ENCODE measurements at regions not wholly inside any gene's neighbourhood (a gene's known extent, or its start where the extent isn't known, plus 50 kb on each side); places are given as distances from the start of the nearest gene placed in this dataset.

DNA sequence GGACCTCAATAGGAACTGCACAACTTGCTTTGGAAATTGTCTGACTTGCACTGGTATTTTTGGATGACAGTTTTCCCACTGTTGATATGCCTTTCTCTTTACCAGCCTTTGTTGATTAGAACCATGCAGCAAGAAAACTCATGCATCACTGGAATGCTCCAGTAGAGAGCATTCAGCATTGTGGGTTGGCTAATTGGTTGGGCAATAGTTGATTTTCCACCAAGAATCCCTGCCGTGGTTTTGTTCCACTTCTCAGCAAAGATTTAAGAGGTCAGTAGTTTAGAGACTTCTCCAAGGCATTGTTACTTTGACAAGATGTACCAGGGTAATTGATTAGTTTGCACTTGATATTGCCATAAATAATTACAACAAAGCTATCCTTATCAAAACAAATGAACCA lies 260.0 kb downstream of the DHX35 start:
- Histone ChIP-seq H3K9me3 (no peaks in the 10 kb centered on the region), H3K4me3 (no peak overlapping the region), H3K36me3 (no peaks in the 10 kb centered on the region), H3K27me3 (no peaks in the 10 kb centered on the region), H3K27ac (no peak overlapping the region), H3K4me1 (no peaks in the 10 kb centered on the region)
- no peak for DNase-seq (ENCODE audit: extremely low spot score in 2 of 2)
- TF ChIP-seq POLR2AphosphoS5 (IDR thresholded peaks at IDR 0.05; ENCODE audit: insufficient read depth in 1 of 2, low read depth in 1 of 2) = no peak
- no peak for TF ChIP-seq POLR2A (IDR thresholded peaks at IDR 0.05)
- TF ChIP-seq, protein P1, sequence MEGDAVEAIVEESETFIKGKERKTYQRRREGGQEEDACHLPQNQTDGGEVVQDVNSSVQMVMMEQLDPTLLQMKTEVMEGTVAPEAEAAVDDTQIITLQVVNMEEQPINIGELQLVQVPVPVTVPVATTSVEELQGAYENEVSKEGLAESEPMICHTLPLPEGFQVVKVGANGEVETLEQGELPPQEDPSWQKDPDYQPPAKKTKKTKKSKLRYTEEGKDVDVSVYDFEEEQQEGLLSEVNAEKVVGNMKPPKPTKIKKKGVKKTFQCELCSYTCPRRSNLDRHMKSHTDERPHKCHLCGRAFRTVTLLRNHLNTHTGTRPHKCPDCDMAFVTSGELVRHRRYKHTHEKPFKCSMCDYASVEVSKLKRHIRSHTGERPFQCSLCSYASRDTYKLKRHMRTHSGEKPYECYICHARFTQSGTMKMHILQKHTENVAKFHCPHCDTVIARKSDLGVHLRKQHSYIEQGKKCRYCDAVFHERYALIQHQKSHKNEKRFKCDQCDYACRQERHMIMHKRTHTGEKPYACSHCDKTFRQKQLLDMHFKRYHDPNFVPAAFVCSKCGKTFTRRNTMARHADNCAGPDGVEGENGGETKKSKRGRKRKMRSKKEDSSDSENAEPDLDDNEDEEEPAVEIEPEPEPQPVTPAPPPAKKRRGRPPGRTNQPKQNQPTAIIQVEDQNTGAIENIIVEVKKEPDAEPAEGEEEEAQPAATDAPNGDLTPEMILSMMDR (IDR thresholded peaks at IDR 0.05) = no peak
- intact Hi-C loops (cut with DNase I) = no loop called here

DNA sequence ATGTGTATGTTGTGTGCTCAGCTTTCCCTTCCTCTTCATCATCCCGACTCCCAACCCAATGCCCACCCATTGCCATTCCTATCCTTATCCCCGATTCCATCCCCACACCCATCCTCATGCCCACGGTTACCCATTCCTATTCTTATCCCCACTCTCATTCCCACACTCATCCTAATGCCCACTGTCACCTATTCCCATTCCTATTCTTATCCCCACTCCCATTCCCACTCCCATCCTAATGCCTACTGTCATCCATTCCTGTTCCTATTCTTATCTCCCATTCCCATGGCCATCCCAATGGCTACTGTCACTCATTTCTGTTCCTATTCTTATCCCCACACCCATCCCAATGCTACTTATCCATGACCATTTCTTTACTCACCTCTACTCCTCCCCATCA lies 254.1 kb downstream of the DHX35 start:
- Histone ChIP-seq H3K36me3 (no peaks in the 10 kb centered on the region), H3K27ac (no peak overlapping the region), H3K4me3 (no peak overlapping the region), H3K27me3 (no peaks in the 10 kb centered on the region), H3K4me1 (no peaks in the 10 kb centered on the region), H3K9me3 (no peaks in the 10 kb centered on the region)
- TF ChIP-seq POLR2AphosphoS5 (IDR thresholded peaks at IDR 0.05; ENCODE audit: insufficient read depth in 1 of 2, low read depth in 1 of 2) (no peak), POLR2A (IDR thresholded peaks at IDR 0.05) (no peak)
- TF ChIP-seq, protein P1 (IDR thresholded peaks at IDR 0.05) = no peak
- intact Hi-C loops (cut with DNase I) = no loop called here
- no peak for DNase-seq (ENCODE audit: extremely low spot score in 2 of 2)

DNA sequence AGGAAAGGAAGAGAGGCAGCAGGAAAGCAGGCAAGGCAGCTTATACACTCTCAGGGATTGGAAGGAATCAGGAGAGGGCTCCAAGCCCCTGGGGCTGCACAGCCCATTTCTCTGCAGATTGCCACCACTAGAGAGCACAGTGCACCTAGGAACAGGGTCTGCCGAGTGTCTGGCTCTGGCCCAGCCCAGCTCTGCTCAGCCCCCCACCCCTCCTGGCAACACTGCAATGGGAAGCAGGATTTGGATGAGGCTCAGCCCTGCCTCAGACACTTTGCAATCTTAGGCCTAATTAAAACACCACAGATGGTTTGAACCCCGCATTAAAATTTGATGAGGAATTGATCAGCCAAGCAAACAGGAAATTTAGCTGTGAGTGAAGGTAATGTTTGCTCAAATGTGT lies 252.7 kb downstream of the DHX35 start:
- Histone ChIP-seq H3K4me1 (no peaks in the 10 kb centered on the region), H3K4me3 (no peak overlapping the region), H3K9me3 (no peaks in the 10 kb centered on the region), H3K36me3 (no peaks in the 10 kb centered on the region), H3K27ac (no peak overlapping the region), H3K27me3 (no peaks in the 10 kb centered on the region)
- no peak for TF ChIP-seq POLR2A (IDR thresholded peaks at IDR 0.05)
- no peak for TF ChIP-seq POLR2AphosphoS5 (IDR thresholded peaks at IDR 0.05; ENCODE audit: insufficient read depth in 1 of 2, low read depth in 1 of 2)
- TF ChIP-seq, protein P1 (IDR thresholded peaks at IDR 0.05) = no peak
- no peak for DNase-seq (ENCODE audit: extremely low spot score in 2 of 2)
- intact Hi-C loops (cut with DNase I) = no loop called here

DNA sequence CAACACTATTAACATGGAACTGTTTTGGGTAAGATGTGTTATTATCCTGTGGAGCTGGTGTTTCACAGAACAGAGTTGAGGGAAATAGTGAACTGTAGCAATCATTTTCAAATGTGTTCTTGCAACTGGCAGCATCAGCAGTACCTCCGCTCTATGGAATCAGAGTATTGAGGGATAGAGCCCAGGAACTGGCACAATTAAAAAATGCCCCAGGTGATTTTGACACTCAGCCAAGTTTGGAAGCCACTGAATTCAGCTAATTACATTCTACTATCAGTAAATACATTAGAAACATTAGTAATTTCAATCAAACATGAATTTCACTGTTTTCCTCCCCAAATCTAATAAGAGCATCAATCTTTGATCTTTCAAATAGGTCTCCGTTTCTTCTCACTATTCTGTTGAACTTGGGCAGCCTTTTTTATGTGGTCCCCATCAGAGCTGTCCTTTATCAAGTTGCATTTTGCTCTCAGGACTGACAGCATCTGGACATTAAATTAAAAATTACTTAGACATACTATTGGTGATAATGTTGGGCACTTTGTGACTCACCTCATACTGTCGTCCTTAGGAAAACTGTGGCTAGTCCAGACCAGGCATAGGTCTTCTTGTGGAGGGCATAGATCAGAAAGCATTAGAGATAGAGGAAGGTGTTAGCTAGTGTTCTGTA lies 251.5 kb downstream of the DHX35 start:
- intact Hi-C loops (cut with DNase I) = no loop called here
- TF ChIP-seq, protein P1 (IDR thresholded peaks at IDR 0.05) = no peak
- TF ChIP-seq POLR2A (IDR thresholded peaks at IDR 0.05) = no peak
- TF ChIP-seq POLR2AphosphoS5 (IDR thresholded peaks at IDR 0.05; ENCODE audit: insufficient read depth in 1 of 2, low read depth in 1 of 2) = no peak
- H3K36me3 ChIP-seq = no peaks in the 10 kb centered on the region

DNA sequence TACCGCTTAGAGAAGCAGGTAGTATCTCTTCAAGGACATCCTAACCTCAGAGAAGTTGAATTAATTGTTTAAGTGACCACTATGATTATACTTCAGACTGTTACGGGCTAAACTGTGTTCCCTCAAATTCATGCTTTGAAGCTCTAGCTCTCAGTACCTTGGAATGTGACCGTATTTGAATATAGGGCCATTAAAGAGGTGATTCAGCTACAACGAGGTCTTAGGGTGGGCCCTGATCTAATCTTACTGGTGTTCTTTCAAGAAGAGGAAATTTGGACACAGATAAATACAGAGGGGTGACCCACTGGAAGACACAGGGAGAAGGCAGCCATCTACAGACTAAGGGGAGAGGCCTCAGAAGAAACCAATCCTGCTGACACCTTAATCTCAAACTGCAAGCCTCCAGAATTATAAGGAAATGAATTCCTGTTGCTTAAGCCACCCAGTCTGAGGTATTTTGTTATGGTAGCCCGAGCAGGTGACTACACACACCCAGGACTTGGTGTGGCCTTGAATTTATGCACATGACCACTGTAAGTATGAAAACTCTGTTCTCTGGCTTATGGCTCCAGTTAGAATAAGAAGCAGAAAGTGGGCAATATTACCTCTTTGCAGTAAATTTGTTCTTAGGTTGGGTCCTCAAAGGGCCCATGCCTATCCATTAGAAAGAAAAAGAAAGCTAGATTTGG lies 249.1 kb downstream of the DHX35 start:
- DNase-seq (ENCODE audit: extremely low spot score in 2 of 2) = no peak
- TF ChIP-seq POLR2AphosphoS5 (IDR thresholded peaks at IDR 0.05; ENCODE audit: insufficient read depth in 1 of 2, low read depth in 1 of 2) (no peak), POLR2A (IDR thresholded peaks at IDR 0.05) (no peak)
- TF ChIP-seq, protein P1 (IDR thresholded peaks at IDR 0.05) = no peak
- H3K36me3 ChIP-seq = no peaks in the 10 kb centered on the region
- peaks cover 14% of the 10 kb centered on the region for H3K4me1 ChIP-seq
- H3K27ac ChIP-seq = no peak overlapping the region
- no peaks in the 10 kb centered on the region for H3K27me3 ChIP-seq
- no peak overlapping the region for H3K4me3 ChIP-seq
- intact Hi-C loops (cut with DNase I) = no loop called here
- H3K9me3 ChIP-seq = no peaks in the 10 kb centered on the region

More for the DNA sequence above, 251.5 kb downstream of the DHX35 start:
- Histone ChIP-seq H3K4me3 (no peak overlapping the region), H3K27me3 (no peaks in the 10 kb centered on the region), H3K9me3 (no peaks in the 10 kb centered on the region), H3K27ac (no peak overlapping the region), H3K4me1 (no peaks in the 10 kb centered on the region)
- DNase-seq (ENCODE audit: extremely low spot score in 2 of 2) = no peak
